Spleen (tissue), 7 donors: ENCODE measurements at regions not wholly inside any gene's neighbourhood (a gene's known extent, or its start where the extent isn't known, plus 50 kb on each side); places are given as distances from the start of the nearest gene placed in this dataset.

Source experiments
- POLR2A ChIP-seq, 3 donors: fragments of 450-650 bp; IDR thresholded peaks; one replicate each; pipeline ENCODE4 v1.5.1; 2017; ENCODE audit warnings: antibody characterized with exemption in 3 of 3, mild to moderate bottlenecking in 1 of 3
- POLR2AphosphoS5 ChIP-seq, 3 donors: sonication (generic); formaldehyde crosslinking; IDR thresholded peaks; one replicate each; pipeline ENCODE4 v1.5.1; 2017; ENCODE audit warnings: antibody characterized with exemption in 3 of 3
- TF ChIP-seq, protein P1 (sequence below), 11 experiments: fragments of 200-600 bp in 7 of 11; fragments of 450-650 bp in 4 of 11; sonication (generic) in 4 of 11; IDR thresholded peaks in 8 of 11; conservative IDR thresholded peaks in 3 of 11; 1 replicate in 7 of 11; 2 replicates in 4 of 11; pipeline versions ENCODE4 v1.4.0 to v1.8.0; 2016 to 2021; ENCODE audit warnings: antibody characterized with exemption in 11 of 11, inconsistent platforms in 4 of 11, mild to moderate bottlenecking in 1 of 11
- donor health status: DM: no; HTN: no; CAD: no; lungs with moderate emphysema.
- donor health status: DM: no; HTN: no; CAD: no.
- donor health status: DM: no; HTN: no; CAD: no.

DNA sequence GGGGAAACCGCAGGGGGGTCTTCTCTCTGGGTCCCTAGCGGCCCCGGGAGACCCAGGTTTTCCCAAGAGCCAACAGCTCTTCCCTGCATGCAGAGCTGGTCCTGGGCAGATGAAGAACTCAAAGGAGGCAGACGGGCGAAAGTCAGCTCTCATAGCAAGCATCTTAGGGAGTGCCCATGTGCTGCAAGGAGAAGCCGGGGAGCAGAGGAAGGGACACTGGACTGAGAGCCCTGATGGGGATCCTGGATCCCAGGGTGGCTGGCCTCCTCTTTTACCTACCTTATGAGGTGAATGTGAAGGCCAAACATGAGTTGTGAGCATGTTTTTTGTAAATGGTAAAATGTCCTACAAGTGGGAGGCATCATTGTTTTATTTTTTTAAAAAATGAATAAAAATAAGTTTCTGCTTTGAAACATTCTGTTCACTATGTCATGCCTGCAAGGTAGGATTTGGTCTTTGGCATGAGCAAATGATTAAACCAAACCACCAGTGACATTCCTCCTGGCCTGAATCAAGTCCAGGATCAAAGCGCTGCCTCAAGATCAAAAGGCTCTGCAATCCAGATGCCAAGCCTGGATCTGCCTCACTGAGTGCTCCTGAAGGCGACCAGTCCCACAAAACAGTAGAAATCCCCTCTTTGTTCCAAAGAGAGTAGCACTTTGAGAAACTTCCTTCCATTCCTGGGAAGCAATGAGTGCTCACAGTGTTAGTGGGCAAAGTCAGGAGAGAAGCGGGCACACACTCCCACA is 92.2 kb upstream of the SERP2 start:
- TF ChIP-seq, protein P1, sequence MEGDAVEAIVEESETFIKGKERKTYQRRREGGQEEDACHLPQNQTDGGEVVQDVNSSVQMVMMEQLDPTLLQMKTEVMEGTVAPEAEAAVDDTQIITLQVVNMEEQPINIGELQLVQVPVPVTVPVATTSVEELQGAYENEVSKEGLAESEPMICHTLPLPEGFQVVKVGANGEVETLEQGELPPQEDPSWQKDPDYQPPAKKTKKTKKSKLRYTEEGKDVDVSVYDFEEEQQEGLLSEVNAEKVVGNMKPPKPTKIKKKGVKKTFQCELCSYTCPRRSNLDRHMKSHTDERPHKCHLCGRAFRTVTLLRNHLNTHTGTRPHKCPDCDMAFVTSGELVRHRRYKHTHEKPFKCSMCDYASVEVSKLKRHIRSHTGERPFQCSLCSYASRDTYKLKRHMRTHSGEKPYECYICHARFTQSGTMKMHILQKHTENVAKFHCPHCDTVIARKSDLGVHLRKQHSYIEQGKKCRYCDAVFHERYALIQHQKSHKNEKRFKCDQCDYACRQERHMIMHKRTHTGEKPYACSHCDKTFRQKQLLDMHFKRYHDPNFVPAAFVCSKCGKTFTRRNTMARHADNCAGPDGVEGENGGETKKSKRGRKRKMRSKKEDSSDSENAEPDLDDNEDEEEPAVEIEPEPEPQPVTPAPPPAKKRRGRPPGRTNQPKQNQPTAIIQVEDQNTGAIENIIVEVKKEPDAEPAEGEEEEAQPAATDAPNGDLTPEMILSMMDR (IDR thresholded peaks at IDR 0.05 in 8 of 11, conservative IDR thresholded peaks at IDR 0.05 in 3 of 11) = no peak
- TF ChIP-seq POLR2A (IDR thresholded peaks at IDR 0.05) (no peak), POLR2AphosphoS5 (IDR thresholded peaks at IDR 0.05) (no peak)
